A673 (cell line): ENCODE measurements at regions not wholly inside any gene's neighbourhood (a gene's known extent, or its start where the extent isn't known, plus 50 kb on each side); places are given as distances from the start of the nearest gene placed in this dataset.

Experiments
- BruUV-seq: library from RNA; stranded (reverse); fragments of 400-500 nt; replicated peaks from 2 replicates; lab custom pipeline; 2021; lab: Mats Ljungman, UMichigan
- CTCF ChIA-PET: fragments of 300-600 bp; sonication (Branson Sonifier 250); formaldehyde crosslinking; loops from one replicate; lab custom pipeline; 2022; ENCODE audit warnings: antibody characterized with exemption; lab: Charles Lee
- POLR2A ChIA-PET: fragments of 300-600 bp; sonication (Branson Sonifier 250); formaldehyde crosslinking; loops from one replicate; lab custom pipeline; 2022; ENCODE audit warnings: antibody characterized with exemption; ENCODE audit not compliant: low non-redundant PET; lab: Charles Lee
- DNase-seq: peaks from one replicate; pipeline ENCODE4 v3.0.0-alpha.2; 2015; ENCODE audit warnings: low spot score
- H3K27ac ChIP-seq: fragments of 200-600 bp; sonication (generic); 2 replicates; pipeline ENCODE4 v1.5.1; 2016; ENCODE audit warnings: mixed run types, low read depth, mild to moderate bottlenecking, mixed read lengths, antibody characterized with exemption, low read length; ENCODE audit not compliant: poor library complexity, severe bottlenecking
- H3K27me3 ChIP-seq: fragments of 200-600 bp; sonication (generic); replicated peaks from 2 replicates; pipeline ENCODE4 v1.6.1; 2017; ENCODE audit warnings: mixed run types, low read depth, mild to moderate bottlenecking, mixed read lengths, antibody characterized with exemption, low read length; ENCODE audit not compliant: insufficient read depth, poor library complexity
- H3K36me3 ChIP-seq: fragments of 200-600 bp; sonication (generic); 2 replicates; pipeline ENCODE4 v1.6.1; 2016; ENCODE audit warnings: mixed run types, mild to moderate bottlenecking, mixed read lengths, antibody characterized with exemption, low read length; ENCODE audit not compliant: insufficient read depth, poor library complexity, severe bottlenecking
- H3K4me1 ChIP-seq: fragments of 200-600 bp; sonication (generic); 2 replicates; pipeline ENCODE4 v1.6.1; 2017; ENCODE audit warnings: mixed run types, mild to moderate bottlenecking, mixed read lengths, antibody characterized with exemption, low read length; ENCODE audit not compliant: insufficient read depth, poor library complexity, severe bottlenecking
- H3K4me3 ChIP-seq: fragments of 200-600 bp; sonication (generic); 2 replicates; pipeline ENCODE4 v1.5.1; 2016; ENCODE audit warnings: low read depth, mixed run types, mild to moderate bottlenecking, mixed read lengths, low read length; ENCODE audit not compliant: poor library complexity, severe bottlenecking
- H3K9me3 ChIP-seq: fragments of 200-600 bp; sonication (generic); 2 replicates; pipeline ENCODE4 v1.6.1; 2016; ENCODE audit warnings: mixed run types, low read depth, mild to moderate bottlenecking, mixed read lengths, antibody characterized with exemption, low read length; ENCODE audit not compliant: poor library complexity, severe bottlenecking
- EZH2 ChIP-seq: fragments of 200-600 bp; sonication (generic); IDR thresholded peaks from 2 replicates; pipeline ENCODE4 v1.6.1; 2017; ENCODE audit warnings: borderline replicate concordance, low read depth, mild to moderate bottlenecking, mixed read lengths, antibody characterized with exemption, low read length; ENCODE audit not compliant: poor library complexity, severe bottlenecking
- intact Hi-C: fragments of 100-400 bp; cut with micrococcal nuclease; formaldehyde crosslinking; loops from one replicate; pipeline ENCODE4 v1.10.0; 2022; ENCODE audit not compliant: unreplicated experiment
- TF ChIP-seq, protein P1 (sequence below): fragments of 300-800, 200-600 bp; sonication (generic); conservative IDR thresholded peaks from 2 replicates; pipeline ENCODE4 v1.5.1; 2017; ENCODE audit warnings: low read depth, mild to moderate bottlenecking, antibody characterized with exemption, low read length, moderate library complexity, mixed read lengths

DNA sequence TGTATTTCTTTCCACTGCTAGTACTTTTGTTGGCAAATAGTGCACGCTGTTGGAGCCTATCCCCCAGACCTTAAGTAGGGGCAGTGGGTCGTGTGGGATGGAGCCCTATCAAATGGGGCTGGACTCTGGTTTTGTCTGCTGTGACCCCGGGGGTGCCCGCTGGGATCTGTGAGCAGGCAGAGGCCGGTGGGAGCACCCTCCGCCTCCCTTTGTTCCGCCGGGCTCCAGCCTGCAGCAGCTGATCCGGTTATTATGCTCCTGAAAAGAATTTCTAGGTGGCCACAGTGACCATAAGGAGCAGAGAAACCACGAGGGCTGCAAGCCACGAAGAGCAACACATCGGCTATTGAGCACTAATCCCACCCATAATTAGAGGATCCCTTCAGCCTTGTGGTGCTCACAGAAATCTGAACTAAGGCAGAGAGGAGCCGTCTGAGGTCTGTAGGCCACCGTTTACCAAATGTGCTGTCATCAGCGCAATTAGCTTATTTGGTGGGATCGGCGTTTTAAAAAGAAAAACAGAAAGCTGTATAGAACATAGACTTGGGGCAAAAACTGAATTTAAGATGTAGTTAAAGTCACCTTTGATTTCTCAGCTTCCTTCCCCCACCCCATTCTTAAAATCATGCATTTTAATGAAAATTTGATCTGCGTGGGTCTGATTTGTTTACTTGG lies 598.3 kb upstream of the JAG1 start:
- Histone ChIP-seq H3K4me1 (peaks cover 39% of the 10 kb centered on the region), H3K4me3 (no peak overlapping the region), H3K27me3 (no peaks in the 10 kb centered on the region), H3K27ac (no peak overlapping the region), H3K36me3 (no peaks in the 10 kb centered on the region), H3K9me3 (no peaks in the 10 kb centered on the region)
- no peak for TF ChIP-seq EZH2
- TF ChIP-seq, protein P1, sequence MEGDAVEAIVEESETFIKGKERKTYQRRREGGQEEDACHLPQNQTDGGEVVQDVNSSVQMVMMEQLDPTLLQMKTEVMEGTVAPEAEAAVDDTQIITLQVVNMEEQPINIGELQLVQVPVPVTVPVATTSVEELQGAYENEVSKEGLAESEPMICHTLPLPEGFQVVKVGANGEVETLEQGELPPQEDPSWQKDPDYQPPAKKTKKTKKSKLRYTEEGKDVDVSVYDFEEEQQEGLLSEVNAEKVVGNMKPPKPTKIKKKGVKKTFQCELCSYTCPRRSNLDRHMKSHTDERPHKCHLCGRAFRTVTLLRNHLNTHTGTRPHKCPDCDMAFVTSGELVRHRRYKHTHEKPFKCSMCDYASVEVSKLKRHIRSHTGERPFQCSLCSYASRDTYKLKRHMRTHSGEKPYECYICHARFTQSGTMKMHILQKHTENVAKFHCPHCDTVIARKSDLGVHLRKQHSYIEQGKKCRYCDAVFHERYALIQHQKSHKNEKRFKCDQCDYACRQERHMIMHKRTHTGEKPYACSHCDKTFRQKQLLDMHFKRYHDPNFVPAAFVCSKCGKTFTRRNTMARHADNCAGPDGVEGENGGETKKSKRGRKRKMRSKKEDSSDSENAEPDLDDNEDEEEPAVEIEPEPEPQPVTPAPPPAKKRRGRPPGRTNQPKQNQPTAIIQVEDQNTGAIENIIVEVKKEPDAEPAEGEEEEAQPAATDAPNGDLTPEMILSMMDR = no peak
- BruUV-seq = no TSS peak
- intact Hi-C loops = loop anchor here (5.0 to 10.0 kb wide), 5 partner anchors 65 to 1295 kb away; partner anchors contain the start of gene JAG1
- ChIA-PET POLR2A (no interaction called here), CTCF (no interaction called here)
- no peak for DNase-seq

DNA sequence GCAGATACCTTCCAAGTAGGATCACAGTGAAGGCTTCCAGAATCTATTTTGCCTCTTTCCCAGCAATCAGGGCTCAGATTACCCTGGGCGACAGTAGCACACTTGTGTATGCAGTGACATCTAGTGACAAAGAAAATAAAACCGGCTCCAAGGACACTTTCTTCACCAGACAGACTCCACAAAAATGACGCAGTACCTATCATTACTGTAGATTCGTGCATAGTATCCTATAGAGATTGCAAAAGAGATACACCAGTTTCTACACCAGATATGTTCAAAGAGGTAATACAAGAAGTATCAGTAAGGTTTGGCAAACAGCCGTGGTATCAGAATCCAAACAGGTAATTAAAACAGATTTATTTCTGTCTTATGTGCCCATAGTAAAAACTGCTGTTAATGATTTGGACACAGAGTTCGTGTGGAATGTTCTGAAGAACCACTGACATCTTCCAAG lies 600.4 kb upstream of the JAG1 start:
- no TSS peak for BruUV-seq
- POLR2A ChIA-PET = no interaction called here

DNA sequence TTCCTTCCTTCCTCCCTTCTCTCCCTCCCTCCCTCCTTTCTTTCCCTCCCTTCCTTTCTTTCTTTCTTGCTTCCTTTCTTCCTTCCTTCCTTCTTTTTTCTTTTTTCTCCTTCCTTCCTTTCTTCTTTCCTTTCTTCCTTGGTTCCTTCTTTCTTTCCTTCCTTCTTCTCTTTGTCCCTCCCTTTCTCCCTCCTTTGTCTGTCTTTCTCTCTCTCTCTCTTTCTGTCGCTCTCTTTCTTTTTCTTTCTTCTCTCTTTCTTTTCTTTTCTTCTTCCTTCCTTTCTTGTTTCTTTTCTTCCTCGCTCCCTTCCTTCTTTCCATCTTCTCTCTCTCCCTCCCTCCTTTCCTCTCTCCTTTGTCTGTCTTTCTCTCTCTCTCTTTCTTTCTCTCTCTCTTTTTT lies 601.9 kb upstream of the JAG1 start:
- DNase-seq = no peak
- BruUV-seq = no TSS peak
- Histone ChIP-seq H3K27me3 (no peaks in the 10 kb centered on the region), H3K27ac (no peak overlapping the region), H3K4me1 (peaks cover 25% of the 10 kb centered on the region), H3K36me3 (no peaks in the 10 kb centered on the region), H3K9me3 (no peaks in the 10 kb centered on the region), H3K4me3 (no peak overlapping the region)
- intact Hi-C loops = loop anchor here (2.0 to 10.0 kb wide), 3 partner anchors 267 to 809 kb away; no protein-coding TSS in a partner anchor
- ChIA-PET POLR2A (no interaction called here), CTCF (interaction anchor here (0.7 kb wide), 1 partner anchor 265 kb away, joined by 6 read pairs; no protein-coding TSS in a partner anchor)
- TF ChIP-seq EZH2 = no peak
- TF ChIP-seq, protein P1 = no peak

More for the DNA sequence above, 600.4 kb upstream of the JAG1 start:
- no peaks in the 10 kb centered on the region for H3K9me3 ChIP-seq
- H3K4me3 ChIP-seq = no peak overlapping the region
- TF ChIP-seq, protein P1 = peak; percentile 81
- no peak for TF ChIP-seq EZH2
- peak; percentile 82 for DNase-seq
- no peak overlapping the region for H3K27ac ChIP-seq
- peaks cover 35% of the 10 kb centered on the region for H3K4me1 ChIP-seq
- CTCF ChIA-PET = no interaction called here
- intact Hi-C loops = loop anchor here (2.0 to 10.0 kb wide), 7 partner anchors 67 to 1297 kb away; partner anchors contain the start of gene JAG1
- H3K36me3 ChIP-seq = no peaks in the 10 kb centered on the region
- H3K27me3 ChIP-seq = no peaks in the 10 kb centered on the region
